B cell (primary cell): ENCODE measurements at regions not wholly inside any gene's neighbourhood (a gene's known extent, or its start where the extent isn't known, plus 50 kb on each side); places are given as distances from the start of the nearest gene placed in this dataset.

ENCODE experiments used
- ATAC-seq: fragments of 200-7000 bp; cut with Tn5 transposase; one replicate; pipeline ENCODE4 v1.10.0; 2021; ENCODE audit warnings: low read depth, mild to moderate bottlenecking, moderate number of reproducible peaks, moderate library complexity
- CTCF ChIA-PET: fragments of 350-600 bp; sonication (Branson Sonifier 250); formaldehyde crosslinking; loops from one replicate; lab custom pipeline; 2021; ENCODE audit warnings: antibody characterized with exemption, inconsistent platforms; lab: Charles Lee
- POLR2A ChIA-PET: fragments of 350-600 bp; sonication (Branson Sonifier 250); formaldehyde crosslinking; loops from one replicate; lab custom pipeline; 2021; ENCODE audit warnings: antibody characterized with exemption; lab: Charles Lee
- DNase-seq: peaks from one replicate; pipeline ENCODE4 v3.0.0; 2013
- H2AFZ ChIP-seq: 2 replicates; pipeline ENCODE4 v1.6.1; 2012; ENCODE audit warnings: mild to moderate bottlenecking, low read depth, low read length; ENCODE audit not compliant: insufficient read depth, poor library complexity, severe bottlenecking
- H3K27ac ChIP-seq, 2 donors: 1 replicate in 1 of 2; 2 replicates in 1 of 2; pipeline ENCODE4 v1.5.1; 2012 to 2013; ENCODE audit warnings: low read length in 2 of 2, mild to moderate bottlenecking in 2 of 2, moderate library complexity in 1 of 2
- H3K27me3 ChIP-seq, 4 experiments: fragments of 200-600 bp in 1 of 4; sonication (generic) in 1 of 4; replicated peaks in 1 of 4; 1 replicate in 2 of 4; 2 replicates in 2 of 4; pipeline versions ENCODE4 v1.6.1 to v1.7.0; 2013 to 2016; ENCODE audit warnings: low read length in 3 of 4, mild to moderate bottlenecking in 2 of 4, mixed read lengths in 1 of 4, moderate library complexity in 1 of 4; ENCODE audit not compliant: insufficient read depth in 4 of 4, control insufficient read depth in 3 of 4; ENCODE audit errors: control extremely low read depth in 1 of 4
- H3K36me3 ChIP-seq, 2 experiments: replicated peaks in 1 of 2; 1 replicate in 1 of 2; 2 replicates in 1 of 2; pipeline versions ENCODE4 v1.6.1 to v1.7.1; 2013; ENCODE audit warnings: low read length in 1 of 2; ENCODE audit not compliant: insufficient read depth in 2 of 2, control insufficient read depth in 1 of 2; ENCODE audit errors: control extremely low read depth in 1 of 2, extremely low read depth in 1 of 2
- H3K4me1 ChIP-seq, 2 donors: fragments of 200-600 bp in 1 of 2; sonication (generic) in 1 of 2; 1 replicate in 1 of 2; 2 replicates in 1 of 2; pipeline versions ENCODE4 v1.5.1 to v1.6.1; 2013 to 2017; ENCODE audit warnings: low read length in 2 of 2; ENCODE audit not compliant: control insufficient read depth in 2 of 2, insufficient read depth in 2 of 2
- H3K4me2 ChIP-seq: replicated peaks from 2 replicates; pipeline ENCODE3; 2012; ENCODE audit warnings: mild to moderate bottlenecking, low read depth, low read length; ENCODE audit not compliant: poor library complexity, severe bottlenecking
- H3K4me3 ChIP-seq, 5 experiments: fragments of 200-600 bp in 1 of 5; sonication (generic) in 1 of 5; 1 replicate in 3 of 5; 2 replicates in 2 of 5; pipeline versions ENCODE4 v1.5.1 to v1.7.0; 2011 to 2016; ENCODE audit warnings: low read length in 4 of 5, mild to moderate bottlenecking in 4 of 5, low read depth in 2 of 5, control low read depth in 1 of 5, moderate library complexity in 1 of 5; ENCODE audit not compliant: insufficient read depth in 1 of 5; ENCODE audit errors: control extremely low read depth in 1 of 5, extremely low read depth in 1 of 5
- H3K79me2 ChIP-seq: fragments of 200-600 bp; sonication (generic); one replicate; pipeline ENCODE4 v1.6.0; 2016; ENCODE audit warnings: low read length; ENCODE audit not compliant: control insufficient read depth, insufficient read depth
- H3K9ac ChIP-seq: fragments of 200-600 bp; sonication (generic); 2 replicates; pipeline ENCODE4 v1.6.1; 2017; ENCODE audit warnings: mild to moderate bottlenecking, low read length, moderate library complexity
- H3K9me3 ChIP-seq, 3 donors: one replicate each; pipeline versions ENCODE4 v1.6.1 to v1.7.1; 2013; ENCODE audit warnings: low read length in 2 of 3; ENCODE audit not compliant: control insufficient read depth in 2 of 3, insufficient read depth in 1 of 3; ENCODE audit errors: control extremely low read depth in 1 of 3
- H4K20me1 ChIP-seq: 2 replicates; pipeline ENCODE4 v1.6.0; 2012; ENCODE audit warnings: mild to moderate bottlenecking, low read length; ENCODE audit not compliant: insufficient read depth, control insufficient read depth, poor library complexity, severe bottlenecking
- H3K27ac Mint-ChIP-seq: one replicate; pipeline ENCODE4 v1.8.0; 2021; ENCODE audit warnings: mixed read lengths
- H3K27me3 Mint-ChIP-seq: one replicate; pipeline ENCODE4 v1.8.0; 2021; ENCODE audit warnings: mixed read lengths
- H3K4me1 Mint-ChIP-seq: one replicate; pipeline ENCODE4 v1.8.0; 2021; ENCODE audit warnings: mixed read lengths
- H3K4me3 Mint-ChIP-seq: one replicate; pipeline ENCODE4 v1.8.0; 2021; ENCODE audit warnings: mixed read lengths
- H3K9me3 Mint-ChIP-seq: one replicate; pipeline ENCODE4 v1.8.0; 2022; ENCODE audit warnings: mixed read lengths; ENCODE audit not compliant: insufficient read depth
- EZH2 ChIP-seq: IDR thresholded peaks from 2 replicates; pipeline ENCODE4 v1.6.1; 2012; ENCODE audit warnings: borderline replicate concordance, low read depth, mild to moderate bottlenecking, moderate library complexity, low read length; ENCODE audit not compliant: insufficient read depth, poor library complexity, severe bottlenecking
- WGBS: methylation state at CpG from one replicate; pipeline ENCODE4 v1.1.5; 2013; ENCODE audit warnings: missing lambda C conversion rate; ENCODE audit not compliant: insufficient coverage; 5-methylcytosine and 5-hydroxymethylcytosine counted together
- intact Hi-C: fragments of 100-400 bp; cut with micrococcal nuclease; formaldehyde crosslinking; loops from one replicate; pipeline ENCODE4 v1.10.0; 2022
- TF ChIP-seq, protein P1 (sequence below): fragments of 200-600 bp; IDR thresholded peaks from one replicate; pipeline ENCODE4 v1.8.0; 2022; ENCODE audit warnings: antibody characterized with exemption, mild to moderate bottlenecking

DNA sequence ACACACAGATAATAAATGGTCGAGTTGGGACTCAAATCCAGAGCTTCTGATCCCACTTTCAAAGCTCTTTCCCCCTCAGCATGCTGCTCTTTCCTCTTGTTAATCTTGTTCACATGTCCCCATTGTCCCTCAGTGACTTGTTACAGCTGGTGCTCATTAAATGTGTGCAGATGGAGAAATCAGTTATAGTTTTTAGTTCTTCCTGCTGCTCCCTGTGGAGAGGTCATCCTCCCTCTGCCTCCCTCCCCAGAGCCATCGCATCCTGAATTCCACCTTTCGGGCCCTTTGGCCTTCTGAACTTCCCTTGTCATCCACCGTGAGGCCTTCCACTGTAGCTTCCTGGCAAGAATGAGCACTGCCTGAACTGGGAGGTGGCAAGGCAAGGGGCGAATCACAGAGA lies 179.6 kb downstream of the WSCD1 start:
- DNase-seq, result no peak
- CTCF ChIA-PET, result no interaction called here
- Histone ChIP-seq H3K27me3 (no peaks in the 10 kb centered on the region), H3K27ac (no peak overlapping the region), H4K20me1 (no peaks in the 10 kb centered on the region), H3K9me3 (no peaks in the 10 kb centered on the region), H3K4me1 (no peaks in the 10 kb centered on the region), H2AFZ (no peak overlapping the region), H3K9ac (no peak overlapping the region), H3K4me2 (no peak overlapping the region), H3K36me3 (no peaks in the 10 kb centered on the region), H3K79me2 (no peaks in the 10 kb centered on the region), H3K4me3 (no peak overlapping the region)
- Mint-ChIP-seq H3K27me3 (peaks cover 11% of the 10 kb centered on the region), H3K9me3 (no peaks in the 10 kb centered on the region), H3K4me1 (no peaks in the 10 kb centered on the region), H3K4me3 (no peak overlapping the region), H3K27ac (no peak overlapping the region)
- no peak for ATAC-seq
- intact Hi-C loops, result no loop called here
- POLR2A ChIA-PET, result no interaction called here
- 30% methylated on average over 1 of the region's 5 CpGs for WGBS
- TF ChIP-seq, protein P1, sequence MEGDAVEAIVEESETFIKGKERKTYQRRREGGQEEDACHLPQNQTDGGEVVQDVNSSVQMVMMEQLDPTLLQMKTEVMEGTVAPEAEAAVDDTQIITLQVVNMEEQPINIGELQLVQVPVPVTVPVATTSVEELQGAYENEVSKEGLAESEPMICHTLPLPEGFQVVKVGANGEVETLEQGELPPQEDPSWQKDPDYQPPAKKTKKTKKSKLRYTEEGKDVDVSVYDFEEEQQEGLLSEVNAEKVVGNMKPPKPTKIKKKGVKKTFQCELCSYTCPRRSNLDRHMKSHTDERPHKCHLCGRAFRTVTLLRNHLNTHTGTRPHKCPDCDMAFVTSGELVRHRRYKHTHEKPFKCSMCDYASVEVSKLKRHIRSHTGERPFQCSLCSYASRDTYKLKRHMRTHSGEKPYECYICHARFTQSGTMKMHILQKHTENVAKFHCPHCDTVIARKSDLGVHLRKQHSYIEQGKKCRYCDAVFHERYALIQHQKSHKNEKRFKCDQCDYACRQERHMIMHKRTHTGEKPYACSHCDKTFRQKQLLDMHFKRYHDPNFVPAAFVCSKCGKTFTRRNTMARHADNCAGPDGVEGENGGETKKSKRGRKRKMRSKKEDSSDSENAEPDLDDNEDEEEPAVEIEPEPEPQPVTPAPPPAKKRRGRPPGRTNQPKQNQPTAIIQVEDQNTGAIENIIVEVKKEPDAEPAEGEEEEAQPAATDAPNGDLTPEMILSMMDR, result no peak
- no peak for TF ChIP-seq EZH2

DNA sequence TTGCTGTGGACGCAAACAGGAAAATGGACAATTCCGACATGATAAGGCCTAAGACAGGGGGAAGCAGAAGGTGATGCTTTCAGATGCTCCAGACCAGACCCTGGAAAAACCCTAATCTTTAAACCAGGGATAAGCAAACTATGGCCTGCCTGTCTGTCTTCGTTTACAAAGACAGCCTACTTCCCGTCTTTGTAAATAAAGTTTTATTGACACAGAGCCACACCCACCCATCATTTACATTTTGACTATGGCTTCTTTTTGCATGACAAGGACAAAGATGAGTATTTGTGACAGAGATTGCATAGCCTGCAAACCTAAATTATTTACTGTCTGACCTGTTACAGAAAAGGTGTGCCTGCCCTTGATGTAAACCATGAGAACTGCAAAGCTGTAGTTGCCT lies 177.9 kb downstream of the WSCD1 start:
- TF ChIP-seq EZH2, result no peak
- TF ChIP-seq, protein P1, result no peak
- intact Hi-C loops, result no loop called here

More for the DNA sequence above, 177.9 kb downstream of the WSCD1 start:
- H3K27me3 Mint-ChIP-seq, result peaks cover 11% of the 10 kb centered on the region
- H3K4me1 Mint-ChIP-seq, result no peaks in the 10 kb centered on the region
- ChIA-PET CTCF (interaction anchor here (0.7 kb wide), 1 partner anchor 15 kb away, joined by 3 read pairs; no protein-coding TSS in a partner anchor), POLR2A (no interaction called here)
- Histone ChIP-seq H3K4me3 (no peak overlapping the region), H3K79me2 (no peaks in the 10 kb centered on the region), H2AFZ (no peak overlapping the region), H3K27me3 (no peaks in the 10 kb centered on the region), H3K9ac (no peak overlapping the region), H3K36me3 (no peaks in the 10 kb centered on the region), H3K4me2 (no peak overlapping the region), H4K20me1 (no peaks in the 10 kb centered on the region), H3K4me1 (no peaks in the 10 kb centered on the region), H3K27ac (no peak overlapping the region), H3K9me3 (no peaks in the 10 kb centered on the region)
- DNase-seq (no peak), ATAC-seq (no peak)
- H3K9me3 Mint-ChIP-seq, result no peaks in the 10 kb centered on the region
- H3K27ac Mint-ChIP-seq, result no peak overlapping the region
- 93% methylated on average over 2 of the region's 4 CpGs for WGBS
- H3K4me3 Mint-ChIP-seq, result no peak overlapping the region
